Nephron progenitor cell (in vitro differentiated cells): ENCODE measurements at regions not wholly inside any gene's neighbourhood (a gene's known extent, or its start where the extent isn't known, plus 50 kb on each side); places are given as distances from the start of the nearest gene placed in this dataset.

Experiments used
- DNase-seq: peaks from one replicate; pipeline ENCODE4 v3.0.0; 2021
- H3K27ac Mint-ChIP-seq: 2 replicates; pipeline ENCODE4 v1.8.0; 2021; ENCODE audit warnings: mild to moderate bottlenecking, moderate library complexity, mixed read lengths
- H3K27me3 Mint-ChIP-seq: 2 replicates; pipeline ENCODE4 v1.8.0; 2021; ENCODE audit warnings: mild to moderate bottlenecking, low read depth, mixed read lengths; ENCODE audit not compliant: poor library complexity
- H3K36me3 Mint-ChIP-seq: 2 replicates; pipeline ENCODE4 v1.8.0; 2021; ENCODE audit warnings: low read depth, mixed read lengths
- H3K4me1 Mint-ChIP-seq: 2 replicates; pipeline ENCODE4 v1.8.0; 2021; ENCODE audit warnings: mixed read lengths
- H3K4me3 Mint-ChIP-seq: 2 replicates; pipeline ENCODE4 v1.8.0; 2021; ENCODE audit warnings: mild to moderate bottlenecking, moderate library complexity, mixed read lengths
- H3K9me3 Mint-ChIP-seq: 2 replicates; pipeline ENCODE4 v1.8.0; 2021; ENCODE audit warnings: mild to moderate bottlenecking, moderate library complexity, mixed read lengths
- TF ChIP-seq, protein P1 (sequence below): fragments of 200-600 bp; sonication (generic); IDR thresholded peaks from 2 replicates; pipeline ENCODE4 v1.5.0; 2021; ENCODE audit warnings: antibody characterized with exemption

DNA sequence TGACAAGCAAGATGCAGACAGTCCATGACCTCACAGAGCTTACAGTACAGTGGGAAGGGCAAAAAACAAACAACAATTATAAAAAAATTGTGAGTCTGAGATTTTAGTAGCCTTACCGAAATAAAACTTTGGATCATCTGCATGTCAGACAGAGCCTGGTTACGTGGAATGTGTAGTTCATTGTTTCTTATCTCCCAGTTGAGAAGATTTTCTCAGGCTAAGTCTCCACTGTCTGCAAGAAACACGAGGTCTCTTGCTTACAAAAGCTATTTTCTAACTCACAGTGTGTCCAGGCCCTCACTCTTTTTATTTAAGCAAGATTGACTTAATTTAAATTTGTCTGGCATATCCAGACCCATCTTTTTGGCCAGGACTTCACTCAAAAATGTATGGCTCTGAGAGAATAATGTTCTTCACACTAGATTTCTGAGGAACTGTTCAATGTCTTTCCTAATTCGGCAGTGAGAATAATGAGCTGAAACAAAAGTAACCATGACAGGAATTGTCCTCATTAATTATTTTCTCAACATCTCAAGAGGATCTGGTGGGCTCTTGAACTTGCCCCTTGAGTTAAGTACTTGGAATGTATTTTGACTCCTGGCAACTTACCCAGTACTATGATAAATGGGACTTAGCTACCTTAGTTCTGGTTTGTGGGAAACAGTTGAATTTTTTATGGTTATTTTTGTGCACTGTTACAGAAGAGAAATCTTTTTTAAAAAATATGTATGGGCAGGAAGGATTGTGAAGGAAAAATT is 265.1 kb upstream of the COL8A1 start:
- Mint-ChIP-seq H3K4me1 (no peaks in the 10 kb centered on the region), H3K27ac (no peak overlapping the region), H3K4me3 (no peak overlapping the region)

DNA sequence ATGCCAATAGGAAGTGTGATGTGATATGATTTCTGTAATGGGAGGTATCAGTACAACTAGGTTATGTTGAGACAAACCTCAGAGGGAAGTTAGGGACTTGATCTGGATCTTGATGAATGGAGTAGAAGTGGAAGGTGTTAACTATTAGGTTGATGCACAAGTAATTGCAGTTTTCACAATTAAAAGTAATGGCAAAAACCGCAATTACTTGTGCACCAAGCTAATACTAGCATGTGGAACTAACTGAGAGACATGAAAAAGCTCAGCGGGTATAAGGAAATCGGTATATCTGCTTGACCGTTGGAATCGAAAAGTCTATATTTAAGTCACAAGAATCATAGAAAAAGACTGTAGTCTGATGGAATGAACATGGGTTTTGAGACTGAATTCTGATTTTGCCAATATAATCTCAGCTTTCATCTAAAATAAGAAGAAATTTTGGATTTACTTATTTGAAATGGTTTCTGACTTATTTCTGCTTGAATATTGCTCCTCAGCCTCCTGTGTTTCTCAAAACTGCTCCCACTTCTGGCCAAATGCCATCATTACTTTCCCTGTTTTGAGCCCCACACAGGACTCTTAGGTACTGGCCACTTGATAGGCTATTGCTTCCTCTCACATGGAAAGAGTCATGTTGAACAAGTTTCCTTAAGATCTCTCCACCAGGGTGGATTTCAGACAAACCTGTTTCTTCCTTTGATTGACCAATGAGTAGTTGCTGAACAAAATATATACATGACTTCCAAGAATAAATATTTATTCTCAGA is 271.5 kb upstream of the COL8A1 start:
- no peaks in the 10 kb centered on the region for H3K9me3 Mint-ChIP-seq
- H3K27me3 Mint-ChIP-seq, result peaks cover 4% of the 10 kb centered on the region
- no peak overlapping the region for H3K27ac Mint-ChIP-seq
- H3K4me3 Mint-ChIP-seq, result no peak overlapping the region
- no peak for DNase-seq
- H3K36me3 Mint-ChIP-seq, result no peaks in the 10 kb centered on the region
- H3K4me1 Mint-ChIP-seq, result no peaks in the 10 kb centered on the region
- TF ChIP-seq, protein P1, sequence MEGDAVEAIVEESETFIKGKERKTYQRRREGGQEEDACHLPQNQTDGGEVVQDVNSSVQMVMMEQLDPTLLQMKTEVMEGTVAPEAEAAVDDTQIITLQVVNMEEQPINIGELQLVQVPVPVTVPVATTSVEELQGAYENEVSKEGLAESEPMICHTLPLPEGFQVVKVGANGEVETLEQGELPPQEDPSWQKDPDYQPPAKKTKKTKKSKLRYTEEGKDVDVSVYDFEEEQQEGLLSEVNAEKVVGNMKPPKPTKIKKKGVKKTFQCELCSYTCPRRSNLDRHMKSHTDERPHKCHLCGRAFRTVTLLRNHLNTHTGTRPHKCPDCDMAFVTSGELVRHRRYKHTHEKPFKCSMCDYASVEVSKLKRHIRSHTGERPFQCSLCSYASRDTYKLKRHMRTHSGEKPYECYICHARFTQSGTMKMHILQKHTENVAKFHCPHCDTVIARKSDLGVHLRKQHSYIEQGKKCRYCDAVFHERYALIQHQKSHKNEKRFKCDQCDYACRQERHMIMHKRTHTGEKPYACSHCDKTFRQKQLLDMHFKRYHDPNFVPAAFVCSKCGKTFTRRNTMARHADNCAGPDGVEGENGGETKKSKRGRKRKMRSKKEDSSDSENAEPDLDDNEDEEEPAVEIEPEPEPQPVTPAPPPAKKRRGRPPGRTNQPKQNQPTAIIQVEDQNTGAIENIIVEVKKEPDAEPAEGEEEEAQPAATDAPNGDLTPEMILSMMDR, result peak; percentile 29

More for the DNA sequence above, 265.1 kb upstream of the COL8A1 start:
- no peak for DNase-seq
- H3K27me3 Mint-ChIP-seq, result no peaks in the 10 kb centered on the region
- H3K9me3 Mint-ChIP-seq, result no peaks in the 10 kb centered on the region
- no peaks in the 10 kb centered on the region for H3K36me3 Mint-ChIP-seq
- TF ChIP-seq, protein P1, result no peak

DNA sequence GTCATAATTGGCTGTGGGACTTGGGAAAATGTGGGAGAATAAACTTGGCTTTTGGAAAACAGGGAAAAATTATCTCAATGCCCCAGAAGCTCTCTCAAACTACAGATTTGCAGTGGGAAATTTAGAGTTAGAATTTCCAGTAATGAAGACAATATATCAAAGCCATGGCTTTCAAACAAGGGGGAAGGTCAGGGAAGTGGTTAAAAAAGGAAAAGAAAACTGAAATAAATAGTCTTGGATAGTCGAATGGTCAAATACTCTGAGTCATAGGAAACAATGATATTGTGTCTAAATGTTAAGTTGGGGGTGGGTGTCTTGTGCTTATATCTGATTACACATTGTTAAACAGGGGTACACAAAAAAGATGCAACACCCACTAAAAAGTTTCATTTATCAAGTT is 272.4 kb upstream of the COL8A1 start:
- Mint-ChIP-seq H3K27ac (no peak overlapping the region), H3K36me3 (no peaks in the 10 kb centered on the region), H3K4me3 (no peak overlapping the region), H3K4me1 (no peaks in the 10 kb centered on the region), H3K27me3 (peaks cover 4% of the 10 kb centered on the region), H3K9me3 (no peaks in the 10 kb centered on the region)
- TF ChIP-seq, protein P1, result no peak
- DNase-seq, result no peak

DNA sequence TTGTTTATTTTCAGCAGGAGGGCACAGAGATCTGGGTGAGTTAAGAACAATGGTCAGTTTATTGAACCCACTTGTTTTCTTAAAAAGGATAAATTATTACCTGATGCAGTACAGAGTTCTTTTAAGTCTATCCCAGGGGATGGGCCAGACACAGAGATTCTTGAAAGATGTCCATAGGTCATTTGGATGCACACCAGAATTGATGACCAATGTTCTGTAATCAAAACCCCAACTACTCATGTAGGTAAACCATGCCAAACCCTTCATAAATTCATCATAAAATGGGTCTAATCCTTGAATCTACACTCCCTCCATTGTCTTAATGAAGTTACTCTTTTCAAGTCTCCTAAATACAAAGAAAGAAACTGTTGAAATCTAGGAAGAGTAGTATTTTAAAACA is 273.0 kb upstream of the COL8A1 start:
- Mint-ChIP-seq H3K9me3 (no peaks in the 10 kb centered on the region), H3K36me3 (no peaks in the 10 kb centered on the region), H3K4me1 (no peaks in the 10 kb centered on the region), H3K27me3 (peaks cover 4% of the 10 kb centered on the region), H3K27ac (no peak overlapping the region), H3K4me3 (no peak overlapping the region)
- TF ChIP-seq, protein P1, result no peak
- DNase-seq, result no peak

DNA sequence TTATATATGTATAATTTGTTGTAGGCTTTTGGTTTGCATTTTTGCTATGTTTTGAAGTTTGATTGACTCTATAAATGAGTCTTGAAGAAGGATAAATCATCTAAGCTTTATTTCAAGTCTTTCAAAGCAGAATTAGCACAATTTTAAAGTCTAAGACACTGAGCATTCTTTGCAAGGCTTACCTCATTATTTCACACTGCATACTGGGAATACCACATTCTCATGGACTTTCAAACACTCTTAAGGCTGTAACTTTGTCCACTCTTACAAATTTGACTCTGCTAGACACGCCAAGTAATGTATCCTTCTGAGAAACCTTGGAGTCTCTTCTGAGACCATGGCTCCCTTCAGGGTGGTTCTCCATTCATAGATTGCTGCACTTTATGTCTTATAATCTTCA is 281.3 kb upstream of the COL8A1 start:
- no peak for DNase-seq
- Mint-ChIP-seq H3K9me3 (no peaks in the 10 kb centered on the region), H3K4me3 (no peak overlapping the region), H3K36me3 (no peaks in the 10 kb centered on the region), H3K27ac (no peak overlapping the region), H3K4me1 (no peaks in the 10 kb centered on the region), H3K27me3 (no peaks in the 10 kb centered on the region)
- TF ChIP-seq, protein P1, result no peak
